ENCODE measurements at regions not wholly inside any gene's neighbourhood (a gene's known extent, or its start where the extent isn't known, plus 50 kb on each side); places are given as distances from the start of the nearest gene placed in this dataset.

DNA sequence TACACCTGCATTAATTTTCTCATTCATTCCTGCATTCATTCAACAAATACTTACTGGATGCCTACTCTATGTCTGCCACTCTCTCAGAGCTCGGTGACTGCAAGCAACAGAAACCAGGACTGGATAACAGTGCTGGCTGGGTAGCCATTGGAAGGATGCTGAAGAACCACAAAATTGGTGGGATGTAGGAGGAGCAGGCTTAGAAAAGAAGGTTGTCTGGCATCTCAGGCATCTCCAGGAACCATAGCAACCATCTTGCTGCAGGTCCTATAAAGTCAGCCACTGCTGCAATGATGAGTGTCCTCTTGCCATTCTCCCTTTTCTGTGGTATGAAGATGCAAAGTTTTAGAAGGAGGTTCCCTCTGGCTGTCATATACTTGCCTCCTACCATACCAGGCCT is 168.6 kb downstream of the FGF18 start:
- Histone ChIP-seq H2AFZ (no peak overlapping the region), H3K4me2 (no peak overlapping the region), H3K27ac (no peak overlapping the region), H3K9me3 (ENCODE audit: insufficient read depth, low read depth) (no peaks in the 10 kb centered on the region), H3K79me2 (ENCODE audit: low read depth) (no peaks in the 10 kb centered on the region), H3K4me3 (no peak overlapping the region), H4K20me1 (ENCODE audit: insufficient read depth) (no peaks in the 10 kb centered on the region), H3K36me3 (ENCODE audit: low read depth) (no peaks in the 10 kb centered on the region), H3K9me2 (ENCODE audit: insufficient read depth) (no peaks in the 10 kb centered on the region), H3K4me1 (replicated peaks; ENCODE audit: insufficient read depth) (no peaks in the 10 kb centered on the region), H3K27me3 (ENCODE audit: insufficient read depth, low read depth) (no peaks in the 10 kb centered on the region), H3F3A (ENCODE audit: insufficient read depth, low read depth) (no peaks in the 10 kb centered on the region)
- intact Hi-C loops (cut with micrococcal nuclease; ENCODE audit: unreplicated experiment): no loop called here
- no TSS peak for BruUV-seq (replicated peaks)
- no peak for DNase-seq
- CTCF ChIA-PET: no interaction called here
- POLR2A ChIA-PET (ENCODE audit: unreplicated experiment): interaction anchor here (0.6 kb wide), 1 partner anchor 67 kb away, joined by 17 read pairs; no protein-coding TSS in a partner anchor
- TF ChIP-seq EZH2 (IDR thresholded peaks at IDR 0.05; ENCODE audit: low read depth): no peak
- TF ChIP-seq, protein P1, sequence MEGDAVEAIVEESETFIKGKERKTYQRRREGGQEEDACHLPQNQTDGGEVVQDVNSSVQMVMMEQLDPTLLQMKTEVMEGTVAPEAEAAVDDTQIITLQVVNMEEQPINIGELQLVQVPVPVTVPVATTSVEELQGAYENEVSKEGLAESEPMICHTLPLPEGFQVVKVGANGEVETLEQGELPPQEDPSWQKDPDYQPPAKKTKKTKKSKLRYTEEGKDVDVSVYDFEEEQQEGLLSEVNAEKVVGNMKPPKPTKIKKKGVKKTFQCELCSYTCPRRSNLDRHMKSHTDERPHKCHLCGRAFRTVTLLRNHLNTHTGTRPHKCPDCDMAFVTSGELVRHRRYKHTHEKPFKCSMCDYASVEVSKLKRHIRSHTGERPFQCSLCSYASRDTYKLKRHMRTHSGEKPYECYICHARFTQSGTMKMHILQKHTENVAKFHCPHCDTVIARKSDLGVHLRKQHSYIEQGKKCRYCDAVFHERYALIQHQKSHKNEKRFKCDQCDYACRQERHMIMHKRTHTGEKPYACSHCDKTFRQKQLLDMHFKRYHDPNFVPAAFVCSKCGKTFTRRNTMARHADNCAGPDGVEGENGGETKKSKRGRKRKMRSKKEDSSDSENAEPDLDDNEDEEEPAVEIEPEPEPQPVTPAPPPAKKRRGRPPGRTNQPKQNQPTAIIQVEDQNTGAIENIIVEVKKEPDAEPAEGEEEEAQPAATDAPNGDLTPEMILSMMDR (conservative IDR thresholded peaks at IDR 0.05): no peak

- Histone ChIP-seq H3K9me3 (ENCODE audit: insufficient read depth, low read depth) (no peaks in the 10 kb centered on the region), H2AFZ (no peak overlapping the region), H3F3A (ENCODE audit: insufficient read depth, low read depth) (no peaks in the 10 kb centered on the region), H3K27me3 (ENCODE audit: insufficient read depth, low read depth) (no peaks in the 10 kb centered on the region), H3K9me2 (ENCODE audit: insufficient read depth) (no peaks in the 10 kb centered on the region), H3K36me3 (ENCODE audit: low read depth) (no peaks in the 10 kb centered on the region), H3K27ac (no peak overlapping the region), H3K4me3 (no peak overlapping the region), H4K20me1 (ENCODE audit: insufficient read depth) (no peaks in the 10 kb centered on the region), H3K4me2 (no peak overlapping the region), H3K4me1 (replicated peaks; ENCODE audit: insufficient read depth) (no peaks in the 10 kb centered on the region), H3K79me2 (ENCODE audit: low read depth) (no peaks in the 10 kb centered on the region)
- POLR2A ChIA-PET (ENCODE audit: unreplicated experiment): no interaction called here
- intact Hi-C loops (cut with micrococcal nuclease; ENCODE audit: unreplicated experiment): no loop called here
- no peak for DNase-seq
- no TSS peak for BruUV-seq (replicated peaks)
- CTCF ChIA-PET: no interaction called here
- TF ChIP-seq, protein P1 (conservative IDR thresholded peaks at IDR 0.05): no peak
- no peak for TF ChIP-seq EZH2 (IDR thresholded peaks at IDR 0.05; ENCODE audit: low read depth)
Observed at GRCh38 chr5:171588790-171589189, 169.3 kb downstream of the FGF18 start.

GRCh38 chr5:171589461-171589860 is 170.0 kb downstream of the FGF18 start:
- no peaks in the 10 kb centered on the region for H3K9me3 ChIP-seq (ENCODE audit: insufficient read depth, low read depth)
- H3K4me3 ChIP-seq: no peak overlapping the region
- H3K36me3 ChIP-seq (ENCODE audit: low read depth): no peaks in the 10 kb centered on the region
- H3K27me3 ChIP-seq (ENCODE audit: insufficient read depth, low read depth): no peaks in the 10 kb centered on the region
- no peaks in the 10 kb centered on the region for H3K9me2 ChIP-seq (ENCODE audit: insufficient read depth)
- no peaks in the 10 kb centered on the region for H3K79me2 ChIP-seq (ENCODE audit: low read depth)
- no peaks in the 10 kb centered on the region for H3K4me1 ChIP-seq (replicated peaks; ENCODE audit: insufficient read depth)
- no peaks in the 10 kb centered on the region for H4K20me1 ChIP-seq (ENCODE audit: insufficient read depth)
- TF ChIP-seq, protein P1 (conservative IDR thresholded peaks at IDR 0.05): no peak
- no peak for TF ChIP-seq EZH2 (IDR thresholded peaks at IDR 0.05; ENCODE audit: low read depth)
- intact Hi-C loops (cut with micrococcal nuclease; ENCODE audit: unreplicated experiment): no loop called here
- ChIA-PET CTCF (no interaction called here), POLR2A (ENCODE audit: unreplicated experiment) (no interaction called here)
- H2AFZ ChIP-seq: no peak overlapping the region
- H3F3A ChIP-seq (ENCODE audit: insufficient read depth, low read depth): no peaks in the 10 kb centered on the region
- H3K4me2 ChIP-seq: no peak overlapping the region
- no peak for DNase-seq
- no peak overlapping the region for H3K27ac ChIP-seq
- no TSS peak for BruUV-seq (replicated peaks)
